IMR-90 (cell line): ENCODE measurements at regions not wholly inside any gene's neighbourhood (a gene's known extent, or its start where the extent isn't known, plus 50 kb on each side); places are given as distances from the start of the nearest gene placed in this dataset.

Source experiments
- ATAC-seq: fragments of 200-7000 bp; cut with Tn5 transposase; 2 replicates; pipeline ENCODE4 v1.9.1; 2020; ENCODE audit warnings: low read depth, mild to moderate bottlenecking, moderate library complexity
- BruUV-seq: library from RNA; stranded (reverse); fragments of 400-500 nt; replicated peaks from 2 replicates; lab custom pipeline; 2021; lab: Mats Ljungman, UMichigan
- CTCF ChIA-PET: fragments of 300-600 bp; formaldehyde crosslinking; extraction: SDS; loops from one replicate; lab custom pipeline; 2021; ENCODE audit warnings: antibody characterized with exemption; lab: Yijun Ruan, JAX
- POLR2A ChIA-PET: fragments of 300-600 bp; sonication (Branson Sonifier 250); formaldehyde crosslinking; loops from one replicate; lab custom pipeline; 2022; ENCODE audit warnings: antibody characterized with exemption; ENCODE audit not compliant: unreplicated experiment; lab: Charles Lee
- DNase-seq: peaks from one replicate; pipeline ENCODE4 v3.0.0; 2013
- H2AFZ ChIP-seq: replicated peaks from 2 replicates; pipeline ENCODE3; 2013; ENCODE audit warnings: low read length, mild to moderate bottlenecking; ENCODE audit not compliant: poor library complexity
- H2AK5ac ChIP-seq: 2 replicates; pipeline ENCODE4 v1.6.1; 2013; ENCODE audit warnings: low read depth, low read length, inconsistent platforms
- H2AK9ac ChIP-seq: replicated peaks from 2 replicates; pipeline ENCODE3; 2013; ENCODE audit warnings: mild to moderate bottlenecking, low read depth, low read length, moderate library complexity; ENCODE audit not compliant: poor library complexity
- H2BK120ac ChIP-seq: 2 replicates; pipeline ENCODE4 v1.6.1; 2013; ENCODE audit warnings: low read depth, low read length, inconsistent platforms
- H2BK15ac ChIP-seq: 3 replicates; pipeline ENCODE4 v1.6.1; 2013; ENCODE audit warnings: low read depth, low read length, inconsistent platforms
- H2BK20ac ChIP-seq: 2 replicates; pipeline ENCODE4 v1.6.1; 2013; ENCODE audit warnings: low read depth, mild to moderate bottlenecking, inconsistent platforms, low read length, moderate library complexity
- H2BK5ac ChIP-seq: 2 replicates; pipeline ENCODE4 v1.6.1; 2013; ENCODE audit warnings: mild to moderate bottlenecking, low read depth, low read length, inconsistent platforms; ENCODE audit not compliant: poor library complexity, severe bottlenecking
- H3K14ac ChIP-seq: replicated peaks from 2 replicates; pipeline ENCODE4 v1.6.1; 2013; ENCODE audit warnings: low read depth, low read length, inconsistent platforms
- H3K18ac ChIP-seq: 2 replicates; pipeline ENCODE4 v1.6.1; 2013; ENCODE audit warnings: low read depth, low read length, control low read depth
- H3K23ac ChIP-seq: 2 replicates; pipeline ENCODE4 v1.6.1; 2013; ENCODE audit warnings: low read depth, low read length, inconsistent platforms
- H3K27ac ChIP-seq: 2 replicates; pipeline ENCODE4 v1.5.1; 2013; ENCODE audit warnings: mild to moderate bottlenecking, control low read depth, low read length; ENCODE audit not compliant: insufficient read depth
- H3K27me3 ChIP-seq: 2 replicates; pipeline ENCODE4 v1.6.1; 2013; ENCODE audit warnings: low read length; ENCODE audit not compliant: control insufficient read depth, insufficient read depth
- H3K36me3 ChIP-seq: 2 replicates; pipeline ENCODE4 v1.6.1; 2013; ENCODE audit warnings: low read length, mixed read lengths; ENCODE audit not compliant: control insufficient read depth, insufficient read depth
- H3K4ac ChIP-seq: 2 replicates; pipeline ENCODE4 v1.6.1; 2013; ENCODE audit warnings: low read depth, low read length, inconsistent platforms
- H3K4me1 ChIP-seq: 2 replicates; pipeline ENCODE4 v1.6.1; 2013; ENCODE audit warnings: low read length, mixed read lengths; ENCODE audit not compliant: control insufficient read depth, insufficient read depth
- H3K4me2 ChIP-seq: 2 replicates; pipeline ENCODE4 v1.6.1; 2013; ENCODE audit warnings: low read depth, mild to moderate bottlenecking, control low read depth, low read length, moderate library complexity
- H3K4me3 ChIP-seq: 2 replicates; pipeline ENCODE4 v1.5.1; 2013; ENCODE audit warnings: low read depth, mild to moderate bottlenecking, control low read depth, low read length, moderate library complexity; ENCODE audit not compliant: insufficient read depth
- H3K56ac ChIP-seq: 2 replicates; pipeline ENCODE4 v1.6.1; 2013; ENCODE audit warnings: low read length, inconsistent platforms; ENCODE audit not compliant: insufficient read depth; ENCODE audit errors: extremely low read depth
- H3K79me1 ChIP-seq, 2 experiments: 2 replicates each; pipeline ENCODE4 v1.6.1; 2013; ENCODE audit warnings: low read length in 2 of 2, inconsistent platforms in 1 of 2, low read depth in 1 of 2
- H3K9ac ChIP-seq: 2 replicates; pipeline ENCODE4 v1.6.1; 2013; ENCODE audit warnings: low read depth, low read length, control low read depth
- H3K9me1 ChIP-seq: 2 replicates; pipeline ENCODE4 v1.6.1; 2013; ENCODE audit warnings: low read length, inconsistent platforms; ENCODE audit not compliant: insufficient read depth
- H3K9me3 ChIP-seq: 2 replicates; pipeline ENCODE4 v1.6.1; 2013; ENCODE audit warnings: low read length; ENCODE audit not compliant: control insufficient read depth, insufficient read depth
- H4K20me1 ChIP-seq: 2 replicates; pipeline ENCODE4 v1.6.1; 2013; ENCODE audit warnings: low read length, inconsistent platforms; ENCODE audit not compliant: insufficient read depth
- H4K5ac ChIP-seq: 2 replicates; pipeline ENCODE4 v1.6.1; 2013; ENCODE audit warnings: mild to moderate bottlenecking, low read depth, low read length, control low read depth
- H4K8ac ChIP-seq, 2 experiments: 2 replicates each; pipeline ENCODE4 v1.6.1; 2013; ENCODE audit warnings: low read depth in 2 of 2, low read length in 2 of 2, control low read depth in 1 of 2, inconsistent platforms in 1 of 2
- H4K91ac ChIP-seq: 2 replicates; pipeline ENCODE4 v1.6.1; 2013; ENCODE audit warnings: low read depth, low read length, inconsistent platforms; ENCODE audit not compliant: insufficient read depth
- BHLHE40 ChIP-seq: fragments of 150-350 bp; IDR thresholded peaks from 2 replicates; pipeline ENCODE4 v1.6.1; 2016; ENCODE audit warnings: mild to moderate bottlenecking, low read depth, low read length
- CEBPB ChIP-seq: IDR thresholded peaks from 2 replicates; pipeline ENCODE4 v1.6.1; 2012; ENCODE audit warnings: low read depth, low read length, improper control_type of control experiment
- CTCF ChIP-seq: conservative IDR thresholded peaks from 2 replicates; pipeline ENCODE4 v1.5.1; 2012; ENCODE audit warnings: mild to moderate bottlenecking, low read depth, low read length, improper control_type of control experiment
- FOS ChIP-seq: fragments of 150-350 bp; IDR thresholded peaks from 2 replicates; pipeline ENCODE4 v1.6.1; 2016; ENCODE audit warnings: low read depth, low read length
- MAFK ChIP-seq: IDR thresholded peaks from 2 replicates; pipeline ENCODE4 v1.6.1; 2012; ENCODE audit warnings: low read depth, low read length, improper control_type of control experiment
- MAZ ChIP-seq: IDR thresholded peaks from 2 replicates; pipeline ENCODE4 v1.6.1; 2012; ENCODE audit warnings: low read depth, mild to moderate bottlenecking, low read length, improper control_type of control experiment, moderate library complexity, borderline replicate concordance
- MXI1 ChIP-seq: IDR thresholded peaks from 2 replicates; pipeline ENCODE4 v1.6.1; 2012; ENCODE audit warnings: low read depth, mild to moderate bottlenecking, low read length, moderate library complexity, borderline replicate concordance
- POLR2A ChIP-seq: IDR thresholded peaks from 2 replicates; pipeline ENCODE4 v1.6.1; 2012; ENCODE audit warnings: mild to moderate bottlenecking, low read depth, low read length
- RAD21 ChIP-seq: IDR thresholded peaks from 2 replicates; pipeline ENCODE4 v1.6.1; 2012; ENCODE audit warnings: low read length, improper control_type of control experiment
- RCOR1 ChIP-seq: IDR thresholded peaks from 2 replicates; pipeline ENCODE4 v1.6.1; 2012; ENCODE audit warnings: mild to moderate bottlenecking, low read length, improper control_type of control experiment; ENCODE audit not compliant: insufficient replicate concordance
- RFX5 ChIP-seq: IDR thresholded peaks from 2 replicates; pipeline ENCODE4 v1.8.0; 2012; ENCODE audit warnings: low read depth, mild to moderate bottlenecking, low read length, moderate library complexity
- SMC3 ChIP-seq: fragments of 150-350 bp; IDR thresholded peaks from 2 replicates; pipeline ENCODE4 v1.6.1; 2016; ENCODE audit warnings: low read depth, mild to moderate bottlenecking, antibody characterized with exemption, low read length, moderate library complexity
- WGBS, 2 experiments: methylation state at CpG; one replicate each; pipeline versions ENCODE4 v1.1.5 to v1.1.7; 2013; ENCODE audit warnings: missing lambda C conversion rate in 2 of 2; ENCODE audit not compliant: insufficient read length in 1 of 2; ENCODE audit errors: extremely low coverage in 2 of 2; 5-methylcytosine and 5-hydroxymethylcytosine counted together
- dilution Hi-C: fragments of 300-500 bp; cut with HindIII; formaldehyde crosslinking; loops from one replicate; pipeline ENCODE4 v1.14.3; 2018; ENCODE audit warnings: low sequenced_read_pairs; ENCODE audit not compliant: unreplicated experiment
- in situ Hi-C: fragments of 300-500 bp; cut with MboI; formaldehyde crosslinking; loops from 3 replicates; pipeline ENCODE4 v1.14.3; 2019; ENCODE audit warnings: low sequenced_read_pairs, inconsistent platforms, mixed read lengths
- intact Hi-C: fragments of 100-400 bp; cut with micrococcal nuclease; formaldehyde crosslinking; loops from 2 replicates; pipeline ENCODE4 v1.10.0; 2022

- intact Hi-C loops = no loop called here
- CTCF ChIA-PET = no interaction called here
- POLR2A ChIA-PET = no interaction called here
Observed at GRCh38 chr21:9758141-9758540, 763.2 kb upstream of the TPTE start.

More at GRCh38 chr21:9758141-9758540, 763.2 kb upstream of the TPTE start:
- no peaks in the 10 kb centered on the region for H3K9me1 ChIP-seq
- H2BK15ac ChIP-seq = no peak overlapping the region
- no peaks in the 10 kb centered on the region for H3K36me3 ChIP-seq
- H2AK5ac ChIP-seq = no peak overlapping the region
- no peak overlapping the region for H3K4me2 ChIP-seq
- H3K56ac ChIP-seq = no peak overlapping the region
- no peak overlapping the region for H2BK120ac ChIP-seq
- H3K9ac ChIP-seq = no peak overlapping the region
- in situ Hi-C loops (no loop called here), dilution Hi-C loops (no loop called here)
- H3K4me3 ChIP-seq = no peak overlapping the region
- no peak for DNase-seq
- no peak overlapping the region for H3K14ac ChIP-seq
- TF ChIP-seq BHLHE40 (no peak), RAD21 (no peak), SMC3 (no peak), MAZ (no peak), CTCF (no peak), RCOR1 (no peak), POLR2A (no peak), FOS (no peak), CEBPB (no peak), MAFK (no peak), MXI1 (no peak), RFX5 (no peak)
- no peaks in the 10 kb centered on the region for H4K20me1 ChIP-seq
- H3K18ac ChIP-seq = no peak overlapping the region
- H3K27me3 ChIP-seq = no peaks in the 10 kb centered on the region
- H2AFZ ChIP-seq = no peak overlapping the region
- H3K23ac ChIP-seq = no peak overlapping the region
- H2AK9ac ChIP-seq = no peak overlapping the region
- WGBS, 2 experiments = 32% methylated on average over 3 of the region's 6 CpGs; no CpG with 5 or more reads in 1 of the 2 experiments
- H3K27ac ChIP-seq = no peak overlapping the region
- H2BK5ac ChIP-seq = no peak overlapping the region
- no peak overlapping the region for H4K91ac ChIP-seq
- peaks cover 34% of the 10 kb centered on the region for H3K9me3 ChIP-seq
- no peaks in the 10 kb centered on the region for H3K4me1 ChIP-seq
- H2BK20ac ChIP-seq = no peak overlapping the region
- ATAC-seq = no peak
- H3K4ac ChIP-seq = no peak overlapping the region
- H3K79me1 ChIP-seq = no peaks in the 10 kb centered on the region
- H4K8ac ChIP-seq = no peak overlapping the region
- H4K5ac ChIP-seq = no peak overlapping the region
- no TSS peak for BruUV-seq
